NCI-H345 treated with DMSO at 0.1 percent for 48 hours (cell line): ENCODE measurements at regions not wholly inside any gene's neighbourhood (a gene's known extent, or its start where the extent isn't known, plus 50 kb on each side); places are given as distances from the start of the nearest gene placed in this dataset.

Experiments
- DNase-seq: peaks from one replicate; lab custom pipeline; 2025; ENCODE audit not compliant: unreplicated experiment; lab: John Stamatoyannopoulos, UW

GRCh38 chr15:62599791-62600777 is 435.0 kb upstream of the C2CD4B start:
- DNase-seq, result no peak

- no peak for DNase-seq
These were observed 436.9 kb upstream of the C2CD4B start for GRCh38 chr15:62601777-62602545.

- no peak for DNase-seq
These were observed 438.7 kb upstream of the C2CD4B start for GRCh38 chr15:62603742-62604141.

DNA sequence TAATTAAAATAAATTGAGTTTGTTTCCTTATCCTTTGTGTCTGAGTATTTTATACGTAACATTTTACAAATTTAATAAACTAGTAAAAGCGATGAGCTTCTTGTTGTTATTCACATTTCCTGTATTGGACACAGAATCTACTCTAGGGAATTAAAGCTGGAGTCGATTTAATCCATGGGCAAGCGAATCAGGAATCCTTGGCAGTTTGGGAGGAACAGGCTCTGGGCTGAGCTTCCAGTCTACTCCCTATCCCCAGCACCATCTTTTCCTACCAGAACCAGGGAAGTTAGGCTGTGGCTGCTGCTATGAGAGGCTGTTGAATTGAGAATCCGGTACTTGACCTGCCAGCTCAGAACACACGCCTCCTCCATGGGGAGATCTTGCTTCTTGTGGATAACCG is 437.3 kb upstream of the TPM1 start:
- DNase-seq, result no peak

GRCh38 chr15:62606376-62607113 is 436.0 kb upstream of the TPM1 start:
- DNase-seq, result no peak

DNA sequence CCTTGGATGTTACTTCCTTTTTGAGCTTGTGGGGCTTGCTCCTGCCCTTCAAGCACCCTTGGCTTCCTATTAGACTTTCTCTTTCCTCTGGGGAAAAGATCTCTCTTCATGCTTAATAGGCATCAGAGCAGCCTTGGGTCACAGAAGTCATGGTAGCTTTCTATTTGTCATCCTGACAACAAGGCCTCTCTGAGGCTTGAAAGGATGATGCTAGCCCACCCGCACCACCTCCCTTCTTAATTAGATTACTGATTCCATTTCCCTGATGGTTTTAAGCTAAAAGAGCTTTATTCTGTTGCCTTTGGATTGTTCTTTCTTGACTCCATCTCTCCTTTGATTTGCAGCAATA is 435.5 kb upstream of the TPM1 start:
- DNase-seq, result no peak

DNA sequence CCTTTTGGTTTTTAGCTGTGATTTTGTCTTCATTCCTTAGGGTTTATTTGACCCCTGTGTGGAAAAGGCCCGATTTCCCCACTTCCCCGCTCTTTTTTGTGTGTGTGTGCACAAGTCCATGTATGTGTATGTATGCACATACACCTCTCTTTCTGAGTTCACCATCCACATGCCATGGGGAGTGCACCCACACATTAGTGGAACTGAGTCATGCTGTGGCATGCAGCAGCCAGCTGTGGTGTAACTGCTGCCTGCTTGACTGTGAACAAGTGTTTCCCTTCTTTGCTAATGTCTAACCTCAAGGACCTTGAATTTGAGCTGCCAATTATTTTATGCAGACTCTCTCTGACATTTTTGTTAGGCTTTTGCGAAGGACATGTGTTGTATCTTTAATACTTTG is 434.9 kb upstream of the TPM1 start:
- no peak for DNase-seq

DNA sequence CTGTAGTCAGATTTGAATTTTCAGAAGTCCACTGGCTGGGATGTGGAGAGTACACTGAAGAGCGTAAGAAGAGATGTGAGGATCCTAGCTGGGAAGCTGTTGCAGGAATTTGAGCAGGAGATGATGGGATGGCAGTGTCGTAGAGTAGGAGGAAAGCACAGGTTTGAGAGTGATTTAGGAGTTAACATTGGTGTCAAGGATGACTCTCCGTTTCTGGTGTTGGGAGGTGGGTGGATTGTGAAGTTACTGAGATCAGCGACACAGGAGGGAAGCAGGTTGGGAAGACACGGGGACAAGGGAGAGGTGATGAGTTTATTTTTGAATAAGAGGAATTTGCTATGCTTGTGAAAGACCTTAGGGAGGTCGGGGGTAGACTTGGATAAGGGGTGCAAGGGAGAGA is 434.2 kb upstream of the TPM1 start:
- DNase-seq, result no peak

GRCh38 chr15:62610265-62610869 is 432.2 kb upstream of the TPM1 start:
- DNase-seq, result no peak

GRCh38 chr15:62611002-62611401 is 431.5 kb upstream of the TPM1 start:
- DNase-seq, result no peak

GRCh38 chr15:62612183-62612733 is 430.3 kb upstream of the TPM1 start:
- no peak for DNase-seq

DNA sequence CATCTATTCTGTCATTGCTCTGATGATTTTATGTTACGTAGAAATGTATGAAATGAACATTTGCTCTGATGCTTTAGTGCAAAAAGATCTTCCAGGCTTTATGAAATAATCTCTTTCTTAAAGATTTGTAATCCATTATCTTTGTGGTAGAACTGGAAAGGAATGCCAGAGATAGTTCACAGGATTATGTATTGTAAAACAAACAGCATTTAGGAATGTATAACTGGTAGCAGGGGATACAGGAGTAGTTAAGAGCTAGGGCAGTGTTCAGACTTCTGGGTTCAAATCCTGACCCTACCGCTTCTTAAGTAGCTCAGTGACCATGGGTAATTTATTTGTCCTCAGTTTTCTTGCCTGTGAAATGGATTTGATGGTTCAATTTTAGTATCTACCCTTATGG is 429.8 kb upstream of the TPM1 start:
- no peak for DNase-seq

GRCh38 chr15:62616746-62617145 is 425.8 kb upstream of the TPM1 start:
- DNase-seq, result no peak

DNA sequence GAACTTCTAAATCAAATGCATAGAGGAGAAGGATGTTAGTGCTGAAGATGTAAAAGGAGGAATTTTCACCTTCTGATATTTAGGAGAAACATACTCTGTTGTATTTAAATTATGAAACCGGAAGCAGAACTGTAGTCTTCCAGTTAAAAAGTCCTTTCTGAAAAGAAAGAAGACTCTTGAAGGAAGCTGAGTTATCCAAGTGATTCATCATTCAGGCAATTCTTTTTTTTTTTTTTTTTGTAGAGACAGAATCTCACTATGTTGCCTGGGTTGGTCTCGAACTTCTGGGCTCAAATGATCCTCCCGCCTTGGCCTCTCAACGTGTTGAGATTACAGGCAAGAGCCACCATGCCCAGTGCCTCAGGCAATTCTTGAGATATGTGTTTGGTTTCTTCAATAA is 424.8 kb upstream of the TPM1 start:
- no peak for DNase-seq

GRCh38 chr15:62618432-62618831 is 424.1 kb upstream of the TPM1 start:
- DNase-seq, result no peak

- DNase-seq, result no peak
These were observed 423.6 kb upstream of the TPM1 start for GRCh38 chr15:62618846-62619504.

DNA sequence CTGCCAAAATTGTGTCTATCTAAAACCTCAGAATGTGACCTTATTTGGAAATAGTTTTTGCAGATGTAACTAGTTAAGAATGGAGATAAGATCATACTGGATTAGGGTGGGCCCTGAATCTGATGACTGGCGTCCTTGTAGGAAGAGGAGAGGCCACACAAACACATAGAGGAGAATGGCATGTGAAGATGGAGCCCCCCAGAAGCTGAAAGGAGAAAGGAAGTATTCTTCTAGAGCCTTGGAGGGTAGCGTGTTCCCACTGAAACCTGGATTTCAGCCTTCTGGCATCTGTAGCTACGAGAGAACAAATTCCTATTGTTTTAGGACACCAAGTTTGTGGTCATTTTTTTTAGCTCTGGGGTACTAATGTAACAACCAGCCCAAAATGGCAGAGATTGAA is 423.0 kb upstream of the TPM1 start:
- DNase-seq, result no peak

GRCh38 chr15:62622775-62623174 is 419.8 kb upstream of the TPM1 start:
- DNase-seq, result no peak

- no peak for DNase-seq
These were observed 417.8 kb upstream of the TPM1 start for GRCh38 chr15:62624547-62625378.
